ENCODE measurements at regions not wholly inside any gene's neighbourhood (a gene's known extent, or its start where the extent isn't known, plus 50 kb on each side); places are given as distances from the start of the nearest gene placed in this dataset.

DNA sequence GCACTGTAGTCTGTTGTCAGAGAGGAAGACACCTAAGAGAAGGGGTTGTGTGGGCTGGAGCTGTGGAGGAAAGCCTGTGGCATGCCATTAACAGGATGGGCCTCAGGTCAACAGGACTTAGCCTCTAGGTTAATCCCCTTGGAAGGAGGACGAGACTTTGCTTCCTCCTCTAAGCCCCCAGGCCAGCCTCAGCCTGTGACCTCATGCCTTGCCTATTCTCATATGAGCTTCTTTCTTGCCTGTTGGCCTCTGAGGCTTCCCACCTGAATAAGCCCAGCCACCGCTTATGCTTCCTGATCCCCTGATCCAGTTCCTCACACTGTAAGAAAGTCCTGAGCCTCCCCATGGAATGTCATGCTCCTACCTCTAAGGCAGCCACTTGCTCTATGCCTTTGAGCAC is 52.2 kb upstream of the TBC1D21 start:
- H3K4me2 ChIP-seq, result no peak overlapping the region
- ChIA-PET CTCF (interaction anchor here (1.0 to 1.7 kb wide), 6 partner anchors 8 to 117 kb away, joined by 3 to 4 read pairs (median 4); no protein-coding TSS in a partner anchor), POLR2A (no interaction called here)
- no peaks in the 10 kb centered on the region for H3K9me3 ChIP-seq
- peaks cover 5% of the 10 kb centered on the region; the same call in 1 of the 2 replicates for H3K27me3 ChIP-seq (ENCODE audit: insufficient read depth)
- peaks cover 0 to 17% of the 10 kb centered on the region in 2 experiments; a peak in 1 of 4 replicates for H3K4me1 ChIP-seq (ENCODE audit: control insufficient read depth in 1 of 2, insufficient read depth in 2 of 2, low read depth in 1 of 2, low read length in 1 of 2)
- no peaks in the 10 kb centered on the region for H3K79me2 ChIP-seq (ENCODE audit: insufficient read depth)
- H3F3A ChIP-seq (replicated peaks; ENCODE audit: insufficient read depth), result no peaks in the 10 kb centered on the region
- H4K20me1 ChIP-seq (ENCODE audit: insufficient read depth), result no peaks in the 10 kb centered on the region
- no peaks in the 10 kb centered on the region for H3K36me3 ChIP-seq (replicated peaks in 1 of 2; ENCODE audit: control insufficient read depth in 1 of 2, insufficient read depth in 2 of 2, low read length in 1 of 2)
- TF ChIP-seq GATA2 (CRISPR knock-in tag; IDR thresholded peaks at IDR 0.05) (no peak), CHD2 (IDR thresholded peaks at IDR 0.05; ENCODE audit: low read length, partially characterized antibody) (no peak), TAF1 (IDR thresholded peaks at IDR 0.05; ENCODE audit: borderline replicate concordance, low read depth, low read length) (no peak), FOXJ3 (CRISPR knock-in tag; IDR thresholded peaks at IDR 0.05) (no peak)
- TF ChIP-seq, protein P1, sequence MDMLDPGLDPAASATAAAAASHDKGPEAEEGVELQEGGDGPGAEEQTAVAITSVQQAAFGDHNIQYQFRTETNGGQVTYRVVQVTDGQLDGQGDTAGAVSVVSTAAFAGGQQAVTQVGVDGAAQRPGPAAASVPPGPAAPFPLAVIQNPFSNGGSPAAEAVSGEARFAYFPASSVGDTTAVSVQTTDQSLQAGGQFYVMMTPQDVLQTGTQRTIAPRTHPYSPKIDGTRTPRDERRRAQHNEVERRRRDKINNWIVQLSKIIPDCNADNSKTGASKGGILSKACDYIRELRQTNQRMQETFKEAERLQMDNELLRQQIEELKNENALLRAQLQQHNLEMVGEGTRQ (IDR thresholded peaks at IDR 0.05; ENCODE audit: borderline replicate concordance, low read depth, low read length), result no peak
- TF ChIP-seq, protein P2, sequence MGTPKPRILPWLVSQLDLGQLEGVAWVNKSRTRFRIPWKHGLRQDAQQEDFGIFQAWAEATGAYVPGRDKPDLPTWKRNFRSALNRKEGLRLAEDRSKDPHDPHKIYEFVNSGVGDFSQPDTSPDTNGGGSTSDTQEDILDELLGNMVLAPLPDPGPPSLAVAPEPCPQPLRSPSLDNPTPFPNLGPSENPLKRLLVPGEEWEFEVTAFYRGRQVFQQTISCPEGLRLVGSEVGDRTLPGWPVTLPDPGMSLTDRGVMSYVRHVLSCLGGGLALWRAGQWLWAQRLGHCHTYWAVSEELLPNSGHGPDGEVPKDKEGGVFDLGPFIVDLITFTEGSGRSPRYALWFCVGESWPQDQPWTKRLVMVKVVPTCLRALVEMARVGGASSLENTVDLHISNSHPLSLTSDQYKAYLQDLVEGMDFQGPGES (IDR thresholded peaks at IDR 0.05; ENCODE audit: low read depth, low read length), result no peak
- H3K27ac ChIP-seq (ENCODE audit: low read depth in 2 of 2, low read length in 1 of 2), result no peak overlapping the region
- WGBS (ENCODE audit: low lambda C conversion rate), result 45% methylated on average over 2 of the region's 2 CpGs
- no peak overlapping the region for H2AFZ ChIP-seq (ENCODE audit: low read depth)
- no peak overlapping the region for H3K9ac ChIP-seq
- no peaks in the 10 kb centered on the region for H3K9me2 ChIP-seq
- no peak for DNase-seq
- H3K4me3 ChIP-seq (ENCODE audit: low read depth in 2 of 2, low read length in 1 of 2), result no peak overlapping the region

DNA sequence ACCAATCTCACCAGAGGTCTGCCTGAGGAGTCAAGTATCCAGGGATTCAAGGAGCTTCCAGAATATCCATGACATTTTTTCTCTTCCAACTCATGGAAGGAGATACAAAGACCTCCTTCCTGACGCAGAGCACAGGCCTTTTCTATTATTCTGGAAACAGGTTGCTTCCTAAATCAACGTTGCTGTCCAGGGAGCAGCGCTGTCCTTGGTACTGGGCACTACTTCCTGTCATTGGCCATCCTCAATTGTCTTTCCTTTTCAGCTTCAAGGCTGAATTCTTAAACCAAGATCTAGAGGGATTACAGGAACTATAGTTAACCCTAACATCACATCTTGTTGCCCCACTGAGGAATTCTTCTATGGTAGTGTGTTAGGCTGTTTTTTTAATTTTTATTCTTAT is 50.4 kb upstream of the TBC1D21 start:
- Histone ChIP-seq H3K4me2 (no peak overlapping the region), H3K9ac (no peak overlapping the region), H3K27me3 (ENCODE audit: insufficient read depth) (peaks cover 5% of the 10 kb centered on the region; the same call in 1 of the 2 replicates), H3K79me2 (ENCODE audit: insufficient read depth) (no peaks in the 10 kb centered on the region), H3K4me1 (ENCODE audit: control insufficient read depth in 1 of 2, insufficient read depth in 2 of 2, low read depth in 1 of 2, low read length in 1 of 2) (peaks cover 0 to 11% of the 10 kb centered on the region in 2 experiments; a peak in 1 of 4 replicates), H3F3A (replicated peaks; ENCODE audit: insufficient read depth) (no peaks in the 10 kb centered on the region), H4K20me1 (ENCODE audit: insufficient read depth) (no peaks in the 10 kb centered on the region), H3K36me3 (replicated peaks in 1 of 2; ENCODE audit: control insufficient read depth in 1 of 2, insufficient read depth in 2 of 2, low read length in 1 of 2) (no peaks in the 10 kb centered on the region), H3K9me2 (no peaks in the 10 kb centered on the region), H3K9me3 (no peaks in the 10 kb centered on the region), H3K27ac (ENCODE audit: low read depth in 2 of 2, low read length in 1 of 2) (no peak overlapping the region), H3K4me3 (ENCODE audit: low read depth in 2 of 2, low read length in 1 of 2) (no peak overlapping the region), H2AFZ (ENCODE audit: low read depth) (no peak overlapping the region)
- CTCF ChIA-PET, result interaction anchor here (0.6 to 0.8 kb wide), 2 partner anchors 15 to 47 kb away, joined by 3 read pairs; no protein-coding TSS in a partner anchor
- POLR2A ChIA-PET, result no interaction called here
- DNase-seq, result no peak
- no peak for TF ChIP-seq NFIC (IDR thresholded peaks at IDR 0.05; ENCODE audit: borderline replicate concordance)
- TF ChIP-seq, protein P3, sequence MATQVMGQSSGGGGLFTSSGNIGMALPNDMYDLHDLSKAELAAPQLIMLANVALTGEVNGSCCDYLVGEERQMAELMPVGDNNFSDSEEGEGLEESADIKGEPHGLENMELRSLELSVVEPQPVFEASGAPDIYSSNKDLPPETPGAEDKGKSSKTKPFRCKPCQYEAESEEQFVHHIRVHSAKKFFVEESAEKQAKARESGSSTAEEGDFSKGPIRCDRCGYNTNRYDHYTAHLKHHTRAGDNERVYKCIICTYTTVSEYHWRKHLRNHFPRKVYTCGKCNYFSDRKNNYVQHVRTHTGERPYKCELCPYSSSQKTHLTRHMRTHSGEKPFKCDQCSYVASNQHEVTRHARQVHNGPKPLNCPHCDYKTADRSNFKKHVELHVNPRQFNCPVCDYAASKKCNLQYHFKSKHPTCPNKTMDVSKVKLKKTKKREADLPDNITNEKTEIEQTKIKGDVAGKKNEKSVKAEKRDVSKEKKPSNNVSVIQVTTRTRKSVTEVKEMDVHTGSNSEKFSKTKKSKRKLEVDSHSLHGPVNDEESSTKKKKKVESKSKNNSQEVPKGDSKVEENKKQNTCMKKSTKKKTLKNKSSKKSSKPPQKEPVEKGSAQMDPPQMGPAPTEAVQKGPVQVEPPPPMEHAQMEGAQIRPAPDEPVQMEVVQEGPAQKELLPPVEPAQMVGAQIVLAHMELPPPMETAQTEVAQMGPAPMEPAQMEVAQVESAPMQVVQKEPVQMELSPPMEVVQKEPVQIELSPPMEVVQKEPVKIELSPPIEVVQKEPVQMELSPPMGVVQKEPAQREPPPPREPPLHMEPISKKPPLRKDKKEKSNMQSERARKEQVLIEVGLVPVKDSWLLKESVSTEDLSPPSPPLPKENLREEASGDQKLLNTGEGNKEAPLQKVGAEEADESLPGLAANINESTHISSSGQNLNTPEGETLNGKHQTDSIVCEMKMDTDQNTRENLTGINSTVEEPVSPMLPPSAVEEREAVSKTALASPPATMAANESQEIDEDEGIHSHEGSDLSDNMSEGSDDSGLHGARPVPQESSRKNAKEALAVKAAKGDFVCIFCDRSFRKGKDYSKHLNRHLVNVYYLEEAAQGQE (IDR thresholded peaks at IDR 0.05; ENCODE audit: low read depth, low read length), result peak; percentile 99
- WGBS (ENCODE audit: low lambda C conversion rate), result 53% methylated on average over 3 of the region's 3 CpGs

All from SK-N-SH (cell line).